CD4-positive, alpha-beta T cell treated with Interleukin-21 for 1 hour (primary cell): ENCODE measurements at regions not wholly inside any gene's neighbourhood (a gene's known extent, or its start where the extent isn't known, plus 50 kb on each side); places are given as distances from the start of the nearest gene placed in this dataset.

Experiments used
- DNase-seq: peaks from one replicate; pipeline ENCODE4 v3.0.0-alpha.2; 2020

DNA sequence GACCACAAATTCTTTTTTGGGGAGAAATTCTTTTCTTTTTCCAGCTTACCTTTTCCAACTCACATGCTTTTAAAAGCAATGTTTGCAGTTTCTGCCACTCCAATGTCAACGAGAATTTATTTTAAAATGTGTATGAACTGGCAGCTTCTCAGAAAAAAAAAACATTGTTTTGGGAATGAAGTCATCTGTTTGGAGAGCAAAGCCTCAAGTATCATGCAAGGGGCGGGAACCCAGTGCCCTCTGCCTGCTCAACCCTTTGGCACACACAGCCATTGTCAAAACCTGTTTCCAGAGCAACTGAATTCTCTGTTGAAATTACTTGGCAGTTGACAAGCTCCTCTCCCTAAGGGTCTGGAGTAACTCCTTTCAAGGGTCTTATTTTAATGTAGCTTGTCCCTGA lies 128.5 kb downstream of the QPCT start:
- DNase-seq, result no peak

DNA sequence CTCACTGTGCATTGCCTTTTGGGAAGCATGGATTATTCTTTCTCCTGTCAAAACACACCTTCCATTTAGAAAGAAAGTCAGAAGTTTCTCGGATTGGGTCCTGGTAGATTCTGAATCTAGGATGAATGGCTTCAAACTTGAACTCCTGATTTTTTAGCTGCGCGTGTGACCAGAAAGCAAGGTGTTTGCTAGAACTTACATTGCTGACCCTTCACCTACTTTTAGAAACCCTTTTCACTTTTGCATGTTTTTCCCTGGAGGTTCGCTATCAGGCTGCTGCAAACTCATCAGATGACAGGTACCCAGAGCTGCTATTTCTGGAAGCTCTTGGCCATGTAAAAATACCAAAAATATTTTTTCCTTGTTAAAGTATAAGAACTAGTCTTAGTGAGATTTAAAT lies 132.0 kb downstream of the QPCT start:
- DNase-seq, result no peak

GRCh38 chr2:37477921-37478320 lies 133.5 kb downstream of the QPCT start:
- DNase-seq, result no peak

GRCh38 chr2:37481244-37481643 lies 136.8 kb downstream of the QPCT start:
- DNase-seq, result no peak

DNA sequence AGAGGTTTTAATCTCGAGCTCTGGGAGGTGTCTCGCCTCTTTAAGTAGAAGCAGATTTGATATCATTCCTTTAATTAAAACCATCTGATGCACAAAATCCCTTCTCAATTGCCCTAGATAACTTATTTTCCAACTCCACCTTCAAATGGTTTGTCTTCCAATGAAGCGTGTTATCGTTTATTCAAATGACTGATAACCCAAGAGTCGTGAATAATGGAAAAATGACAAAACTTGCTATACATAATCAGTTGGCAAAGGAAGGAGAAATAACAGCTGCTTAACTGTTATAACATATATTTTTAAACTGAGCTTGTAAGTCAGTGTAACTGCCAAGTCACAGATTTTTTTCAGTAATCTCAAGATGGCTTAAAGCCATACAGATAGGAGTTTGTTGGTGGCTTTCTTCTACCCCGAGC lies 144.6 kb downstream of the QPCT start:
- DNase-seq, result no peak

GRCh38 chr2:37489536-37489935 lies 145.1 kb downstream of the QPCT start:
- no peak for DNase-seq

- DNase-seq, result no peak
These were observed 149.0 kb downstream of the QPCT start for GRCh38 chr2:37493425-37493824.

DNA sequence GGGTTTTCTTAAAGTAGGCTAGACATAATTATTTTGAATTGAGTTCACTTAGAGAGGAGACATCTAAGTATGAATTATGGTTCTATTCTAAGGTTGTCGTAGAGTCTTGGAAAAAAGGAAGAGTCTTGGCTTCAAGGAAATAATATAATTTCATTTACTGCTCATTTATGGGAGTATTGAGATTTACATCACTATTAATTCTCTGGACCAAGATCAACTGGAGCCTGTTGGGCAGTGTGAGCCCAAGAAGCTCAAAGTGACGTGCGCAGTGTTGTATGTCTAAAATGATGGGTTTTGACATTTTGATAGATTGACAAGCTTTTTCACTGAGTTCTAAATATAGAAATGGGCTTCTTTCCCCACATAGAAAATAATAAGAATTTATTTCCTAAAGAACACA lies 154.7 kb downstream of the QPCT start:
- no peak for DNase-seq

GRCh38 chr2:37500031-37500430 lies 155.6 kb downstream of the QPCT start:
- no peak for DNase-seq

- no peak for DNase-seq
These were observed 156.7 kb downstream of the QPCT start for GRCh38 chr2:37501113-37501512.

GRCh38 chr2:37506407-37507050 lies 162.1 kb downstream of the QPCT start:
- DNase-seq, result no peak

DNA sequence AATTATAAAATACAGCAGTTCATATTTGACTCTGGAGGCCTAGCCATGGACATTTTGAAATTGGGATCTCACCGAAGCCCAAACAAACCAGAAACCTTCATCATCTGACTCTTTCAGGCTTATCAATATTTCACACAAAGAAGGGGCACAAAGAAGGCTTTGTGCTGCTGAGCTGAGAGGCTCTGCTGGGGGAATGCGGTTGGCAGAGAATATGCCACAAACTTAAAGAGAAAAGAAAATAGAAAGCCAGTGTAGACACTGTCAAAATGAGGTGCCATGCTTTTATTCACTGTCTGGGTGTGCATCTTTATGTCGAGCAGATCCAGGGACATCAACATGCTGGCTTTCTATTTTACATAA lies 162.6 kb downstream of the QPCT start:
- no peak for DNase-seq

DNA sequence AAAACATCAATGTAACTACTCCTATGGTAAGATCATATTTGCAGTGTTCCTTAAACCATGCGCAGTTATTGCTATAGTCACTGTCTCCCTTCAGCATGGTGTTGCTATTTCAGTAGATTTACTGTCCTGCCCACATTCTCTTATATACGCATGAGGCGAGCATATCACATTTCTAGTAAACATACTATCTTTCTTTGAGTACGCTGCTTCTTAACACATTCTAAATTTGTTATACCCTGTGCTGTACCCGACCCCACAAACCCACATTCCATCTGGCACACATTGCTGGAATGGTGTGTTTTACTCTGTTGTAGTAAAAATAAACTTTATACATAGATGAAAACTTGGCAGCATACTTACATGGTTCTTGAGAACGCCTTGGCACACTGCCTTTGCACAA lies 163.3 kb downstream of the QPCT start:
- DNase-seq, result no peak

GRCh38 chr2:37512971-37513370 lies 158.5 kb downstream of the CDC42EP3 start:
- no peak for DNase-seq

- no peak for DNase-seq
These were observed 147.6 kb downstream of the CDC42EP3 start for GRCh38 chr2:37523814-37524362.

DNA sequence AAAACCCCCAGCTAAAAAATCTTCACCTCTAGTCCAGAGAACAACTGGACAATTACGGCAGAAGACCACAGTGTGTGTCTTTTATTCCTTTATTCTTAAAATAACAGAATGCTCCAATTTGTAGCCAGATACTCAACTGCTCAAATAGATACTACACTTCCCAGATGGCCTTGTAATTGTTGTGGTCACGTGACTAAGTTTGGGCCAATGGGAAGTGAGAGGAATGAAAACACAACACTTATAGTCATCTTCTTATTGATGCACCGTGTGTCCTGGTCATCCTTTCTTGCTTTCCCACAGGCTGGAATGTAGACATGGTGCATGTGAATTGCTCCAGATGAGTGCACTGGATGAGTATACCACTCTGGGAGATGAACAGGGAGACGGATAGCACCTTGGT lies 145.1 kb downstream of the CDC42EP3 start:
- DNase-seq, result no peak

- DNase-seq, result no peak
These were observed 144.6 kb downstream of the CDC42EP3 start for GRCh38 chr2:37526856-37527255.

- no peak for DNase-seq
These were observed 144.1 kb downstream of the CDC42EP3 start for GRCh38 chr2:37527361-37527760.

DNA sequence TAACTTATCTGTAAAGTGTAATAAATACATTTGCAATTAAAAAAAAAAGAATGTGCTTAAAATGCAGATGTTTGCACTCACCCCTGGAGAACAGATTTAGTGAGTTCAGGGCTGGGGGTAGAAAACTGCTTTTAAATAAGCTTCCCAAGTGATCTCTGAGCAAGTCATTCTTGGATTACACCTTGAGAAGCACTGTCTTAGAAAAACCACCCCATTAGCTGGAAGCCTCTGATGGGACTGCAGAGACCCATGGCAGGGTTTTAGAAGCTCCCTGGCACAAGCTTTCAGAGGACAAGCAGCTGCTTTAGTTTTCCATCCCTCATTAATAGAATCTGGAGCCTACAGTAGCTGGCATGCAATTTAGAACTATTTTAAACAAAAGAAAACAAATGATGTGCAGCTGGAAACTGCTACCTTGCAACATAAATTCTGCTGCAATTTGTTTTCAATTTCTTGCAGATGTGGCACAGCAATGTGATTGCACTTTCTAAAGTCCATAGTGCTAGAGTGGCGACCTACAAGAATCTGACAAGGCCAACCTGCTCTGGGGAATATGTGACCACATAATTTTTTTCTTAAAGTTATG lies 141.5 kb downstream of the CDC42EP3 start:
- no peak for DNase-seq

- no peak for DNase-seq
These were observed 138.9 kb downstream of the CDC42EP3 start for GRCh38 chr2:37532503-37532902.

DNA sequence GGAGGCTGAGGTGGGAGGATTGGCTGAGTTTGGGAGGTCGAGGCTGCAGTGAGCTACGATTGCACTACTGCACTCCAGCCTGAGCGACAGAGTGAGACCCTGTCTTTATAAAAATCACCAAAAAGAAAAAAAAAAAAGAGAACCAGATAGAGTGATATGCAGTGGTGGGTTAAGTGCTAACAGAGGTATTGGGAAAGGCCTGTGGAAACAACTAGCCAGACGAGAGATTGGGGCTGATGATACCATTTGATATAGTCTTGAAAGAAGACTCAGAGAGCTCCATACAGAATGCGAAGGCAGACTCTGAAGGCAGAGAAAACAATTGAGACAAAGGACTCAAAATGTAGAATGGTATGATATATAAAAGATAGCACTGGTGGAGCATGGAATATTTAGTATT lies 134.1 kb downstream of the CDC42EP3 start:
- no peak for DNase-seq

- DNase-seq, result no peak
These were observed 129.9 kb downstream of the CDC42EP3 start for GRCh38 chr2:37541516-37541915.

- no peak for DNase-seq
These were observed 127.4 kb downstream of the CDC42EP3 start for GRCh38 chr2:37543999-37544557.

DNA sequence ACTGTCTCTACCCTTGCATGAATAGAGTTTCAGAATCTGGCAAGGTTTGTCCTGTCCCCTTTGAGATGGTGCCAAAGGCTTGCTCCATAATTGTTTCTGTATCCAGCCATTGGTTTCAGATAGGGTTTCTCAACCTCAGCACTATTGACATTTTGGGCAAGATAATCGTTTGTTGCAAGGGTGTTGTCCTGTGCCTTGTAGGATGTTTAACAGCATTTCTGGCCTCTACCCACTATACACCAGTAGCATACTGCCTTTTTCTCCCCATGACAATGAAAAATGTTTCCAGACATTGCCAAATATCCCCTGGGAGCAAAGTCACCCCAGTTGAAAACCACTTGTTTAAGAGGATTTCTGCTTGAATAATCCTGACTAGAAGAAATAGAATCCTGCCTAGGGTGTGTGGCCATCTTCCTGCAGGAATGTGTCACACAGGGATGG lies 126.8 kb downstream of the CDC42EP3 start:
- DNase-seq, result no peak

DNA sequence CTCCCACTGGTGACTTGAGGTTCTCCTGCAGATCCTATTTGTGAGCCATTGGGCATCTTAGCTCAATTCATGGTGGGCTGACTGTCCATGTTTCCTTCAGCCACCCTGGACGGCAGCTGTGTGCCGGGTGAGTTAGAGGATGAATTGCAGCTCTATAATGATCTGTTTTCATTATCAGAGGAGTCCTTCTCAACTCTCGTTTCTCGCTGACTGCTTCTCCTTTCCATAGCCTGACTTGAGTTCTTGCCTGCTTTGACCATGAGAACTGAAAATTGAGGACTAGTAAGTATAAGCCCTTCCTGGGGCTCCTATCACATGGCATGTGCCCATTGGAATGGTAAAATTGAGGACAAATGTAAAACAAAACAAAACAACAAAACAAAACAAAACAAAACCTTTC lies 121.8 kb downstream of the CDC42EP3 start:
- DNase-seq, result no peak
